ENCODE measurements at regions not wholly inside any gene's neighbourhood (a gene's known extent, or its start where the extent isn't known, plus 50 kb on each side); places are given as distances from the start of the nearest gene placed in this dataset.
"Not testable (repeated sequence)": the region's sequence is repeated elsewhere in the genome, so short reads cannot be mapped to it uniquely, and the experiment has no call there.

GRCh38 chr16:29301662-29302285 is 104.7 kb downstream of the NPIPB11 start:
- H3K4me3 ChIP-seq (ENCODE audit: low read depth, low read length); POLR2A ChIA-PET; H3K36me3 ChIP-seq (ENCODE audit: control insufficient read depth in 2 of 2, insufficient read depth in 1 of 2, low read length in 2 of 2); CTCF ChIA-PET; H3K9me3 ChIP-seq (ENCODE audit: control insufficient read depth, insufficient read depth, low read depth, low read length); H3K27ac ChIP-seq (ENCODE audit: extremely low read depth, low read depth, low read length); H3K4me1 ChIP-seq (ENCODE audit: control insufficient read depth, insufficient read depth, low read length): not testable (repeated sequence)
- 0 out of 2 replicates have a peak, but pooled peaks have one; percentile 8 for TF ChIP-seq ZIC2 (tag by site-specific recombination; IDR thresholded peaks at IDR 0.05)

GRCh38 chr16:29300541-29301535 is 105.7 kb downstream of the NPIPB11 start:
- TF ChIP-seq ZFHX2 (tag by site-specific recombination; conservative IDR thresholded peaks at IDR 0.05) (peak; percentile 29; the same call in 1 of the 2 replicates), EGR2 (tag by site-specific recombination; IDR thresholded peaks at IDR 0.05; ENCODE audit: low read depth) (peak; percentile 32; the same call in 1 of the 2 replicates)
- H3K9me3 ChIP-seq (ENCODE audit: control insufficient read depth, insufficient read depth, low read depth, low read length); POLR2A ChIA-PET; H3K36me3 ChIP-seq (ENCODE audit: control insufficient read depth in 2 of 2, insufficient read depth in 1 of 2, low read length in 2 of 2); H3K4me3 ChIP-seq (ENCODE audit: low read depth, low read length); H3K4me1 ChIP-seq (ENCODE audit: control insufficient read depth, insufficient read depth, low read length); H3K27ac ChIP-seq (ENCODE audit: extremely low read depth, low read depth, low read length): not testable (repeated sequence)
- CTCF ChIA-PET = interaction anchor here (0.5 kb wide), 1 partner anchor 547 kb away, joined by 4 read pairs; no protein-coding TSS in a partner anchor

GRCh38 chr16:29300030-29300491 is 106.5 kb downstream of the NPIPB11 start:
- H3K36me3 ChIP-seq (ENCODE audit: control insufficient read depth in 2 of 2, insufficient read depth in 1 of 2, low read length in 2 of 2); H3K27ac ChIP-seq (ENCODE audit: extremely low read depth, low read depth, low read length); POLR2A ChIA-PET; CTCF ChIA-PET; H3K9me3 ChIP-seq (ENCODE audit: control insufficient read depth, insufficient read depth, low read depth, low read length); H3K4me1 ChIP-seq (ENCODE audit: control insufficient read depth, insufficient read depth, low read length); H3K4me3 ChIP-seq (ENCODE audit: low read depth, low read length): not testable (repeated sequence)

- TF ChIP-seq ZNF366 (tag by site-specific recombination; conservative IDR thresholded peaks at IDR 0.05) = peak; percentile 82
- TF ChIP-seq EGR2 (tag by site-specific recombination; IDR thresholded peaks at IDR 0.05; ENCODE audit: low read depth) = peak; percentile 85
- TF ChIP-seq ZBTB17 (tag by site-specific recombination; IDR thresholded peaks at IDR 0.05) = peak; percentile 78
- TF ChIP-seq ZFHX2 (tag by site-specific recombination; conservative IDR thresholded peaks at IDR 0.05) = peak; percentile 24; the same call in 1 of the 2 replicates
- POLR2A ChIA-PET; H3K4me3 ChIP-seq (ENCODE audit: low read depth, low read length); H3K9me3 ChIP-seq (ENCODE audit: control insufficient read depth, insufficient read depth, low read depth, low read length); CTCF ChIA-PET; H3K4me1 ChIP-seq (ENCODE audit: control insufficient read depth, insufficient read depth, low read length); H3K36me3 ChIP-seq (ENCODE audit: control insufficient read depth in 2 of 2, insufficient read depth in 1 of 2, low read length in 2 of 2); H3K27ac ChIP-seq (ENCODE audit: extremely low read depth, low read depth, low read length): not testable (repeated sequence)
Observed at GRCh38 chr16:29298997-29299396, 107.5 kb downstream of the NPIPB11 start.

- H3K4me3 ChIP-seq (ENCODE audit: low read depth, low read length); CTCF ChIA-PET; H3K27ac ChIP-seq (ENCODE audit: extremely low read depth, low read depth, low read length); H3K9me3 ChIP-seq (ENCODE audit: control insufficient read depth, insufficient read depth, low read depth, low read length); POLR2A ChIA-PET; H3K4me1 ChIP-seq (ENCODE audit: control insufficient read depth, insufficient read depth, low read length); H3K36me3 ChIP-seq (ENCODE audit: control insufficient read depth in 2 of 2, insufficient read depth in 1 of 2, low read length in 2 of 2): not testable (repeated sequence)
- TF ChIP-seq ZBTB17 (tag by site-specific recombination; IDR thresholded peaks at IDR 0.05) = peak; percentile 70
Observed at GRCh38 chr16:29298307-29298706, 108.2 kb downstream of the NPIPB11 start.

- TF ChIP-seq ZNF366 (tag by site-specific recombination; conservative IDR thresholded peaks at IDR 0.05) (peak; percentile 61), ZBTB17 (tag by site-specific recombination; IDR thresholded peaks at IDR 0.05) (0 out of 2 replicates have a peak, but pooled peaks have one; percentile 41), ZFHX2 (tag by site-specific recombination; conservative IDR thresholded peaks at IDR 0.05) (peak; percentile 99), EGR2 (tag by site-specific recombination; IDR thresholded peaks at IDR 0.05; ENCODE audit: low read depth) (peak; percentile 100)
- POLR2A ChIA-PET; CTCF ChIA-PET; H3K9me3 ChIP-seq (ENCODE audit: control insufficient read depth, insufficient read depth, low read depth, low read length); H3K36me3 ChIP-seq (ENCODE audit: control insufficient read depth in 2 of 2, insufficient read depth in 1 of 2, low read length in 2 of 2); H3K4me3 ChIP-seq (ENCODE audit: low read depth, low read length); H3K4me1 ChIP-seq (ENCODE audit: control insufficient read depth, insufficient read depth, low read length); H3K27ac ChIP-seq (ENCODE audit: extremely low read depth, low read depth, low read length): not testable (repeated sequence)
Observed at GRCh38 chr16:29297809-29298177, 108.7 kb downstream of the NPIPB11 start.

- POLR2A ChIA-PET; H3K4me1 ChIP-seq (ENCODE audit: control insufficient read depth, insufficient read depth, low read length); H3K27ac ChIP-seq (ENCODE audit: extremely low read depth, low read depth, low read length); H3K36me3 ChIP-seq (ENCODE audit: control insufficient read depth in 2 of 2, insufficient read depth in 1 of 2, low read length in 2 of 2); H3K9me3 ChIP-seq (ENCODE audit: control insufficient read depth, insufficient read depth, low read depth, low read length); H3K4me3 ChIP-seq (ENCODE audit: low read depth, low read length); CTCF ChIA-PET: not testable (repeated sequence)
Observed at GRCh38 chr16:29297144-29297808, 109.2 kb downstream of the NPIPB11 start.

- CTCF ChIA-PET; H3K27ac ChIP-seq (ENCODE audit: extremely low read depth, low read depth, low read length); H3K36me3 ChIP-seq (ENCODE audit: control insufficient read depth in 2 of 2, insufficient read depth in 1 of 2, low read length in 2 of 2); H3K4me1 ChIP-seq (ENCODE audit: control insufficient read depth, insufficient read depth, low read length); H3K9me3 ChIP-seq (ENCODE audit: control insufficient read depth, insufficient read depth, low read depth, low read length); POLR2A ChIA-PET; H3K4me3 ChIP-seq (ENCODE audit: low read depth, low read length): not testable (repeated sequence)
Observed at GRCh38 chr16:29296176-29296575, 110.3 kb downstream of the NPIPB11 start.
